PFSK-1 (cell line): ENCODE measurements at regions not wholly inside any gene's neighbourhood (a gene's known extent, or its start where the extent isn't known, plus 50 kb on each side); places are given as distances from the start of the nearest gene placed in this dataset.

ENCODE experiments used
- FOXP2 ChIP-seq: optimal IDR thresholded peaks from 2 replicates; pipeline ENCODE3; 2011; ENCODE audit warnings: borderline replicate concordance, control low read depth, inconsistent platforms; ENCODE audit not compliant: insufficient read depth; ENCODE audit errors: extremely low read length, extremely low read depth
- POLR2AphosphoS5 ChIP-seq: IDR thresholded peaks from 2 replicates; pipeline ENCODE4 v1.6.1; 2012; ENCODE audit warnings: low read depth, mild to moderate bottlenecking, control low read depth, low read length, moderate library complexity
- SIN3A ChIP-seq: IDR thresholded peaks from 2 replicates; pipeline ENCODE4 v1.6.1; 2012; ENCODE audit warnings: mild to moderate bottlenecking, low read length, moderate library complexity, borderline replicate concordance; ENCODE audit not compliant: insufficient read depth
- TAF1 ChIP-seq: IDR thresholded peaks from 2 replicates; pipeline ENCODE4 v1.6.1; 2012; ENCODE audit warnings: low read length, control low read depth, borderline replicate concordance; ENCODE audit not compliant: insufficient read depth
- TF ChIP-seq, protein P1 (sequence below), 2 experiments: IDR thresholded peaks; 2 replicates each; pipeline versions ENCODE4 v1.6.1 to v1.8.0; 2011 to 2012; ENCODE audit warnings: low read depth in 2 of 2, low read length in 2 of 2, control low read depth in 1 of 2, inconsistent platforms in 1 of 2, mild to moderate bottlenecking in 1 of 2, moderate library complexity in 1 of 2; ENCODE audit not compliant: insufficient read depth in 1 of 2

DNA sequence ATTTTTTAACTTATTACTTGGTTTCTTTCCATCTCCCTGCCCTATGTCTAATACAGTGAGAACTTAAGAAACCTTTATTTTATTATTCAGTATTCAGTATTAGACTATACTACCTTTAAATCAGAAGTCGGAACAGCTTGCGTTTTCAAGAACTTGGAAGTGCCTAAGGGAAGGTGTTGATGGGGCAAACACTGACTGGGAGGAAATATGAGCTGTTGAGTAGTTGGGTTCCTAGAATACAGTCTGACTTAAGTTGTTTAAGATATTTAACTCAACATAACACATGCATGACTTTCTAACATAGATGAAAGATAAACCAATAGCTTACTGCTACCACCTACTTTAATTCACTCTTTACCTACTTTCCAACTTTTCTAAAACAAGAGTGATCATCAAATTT is 1048.1 kb downstream of the ROBO2 start:
- TF ChIP-seq, protein P1, sequence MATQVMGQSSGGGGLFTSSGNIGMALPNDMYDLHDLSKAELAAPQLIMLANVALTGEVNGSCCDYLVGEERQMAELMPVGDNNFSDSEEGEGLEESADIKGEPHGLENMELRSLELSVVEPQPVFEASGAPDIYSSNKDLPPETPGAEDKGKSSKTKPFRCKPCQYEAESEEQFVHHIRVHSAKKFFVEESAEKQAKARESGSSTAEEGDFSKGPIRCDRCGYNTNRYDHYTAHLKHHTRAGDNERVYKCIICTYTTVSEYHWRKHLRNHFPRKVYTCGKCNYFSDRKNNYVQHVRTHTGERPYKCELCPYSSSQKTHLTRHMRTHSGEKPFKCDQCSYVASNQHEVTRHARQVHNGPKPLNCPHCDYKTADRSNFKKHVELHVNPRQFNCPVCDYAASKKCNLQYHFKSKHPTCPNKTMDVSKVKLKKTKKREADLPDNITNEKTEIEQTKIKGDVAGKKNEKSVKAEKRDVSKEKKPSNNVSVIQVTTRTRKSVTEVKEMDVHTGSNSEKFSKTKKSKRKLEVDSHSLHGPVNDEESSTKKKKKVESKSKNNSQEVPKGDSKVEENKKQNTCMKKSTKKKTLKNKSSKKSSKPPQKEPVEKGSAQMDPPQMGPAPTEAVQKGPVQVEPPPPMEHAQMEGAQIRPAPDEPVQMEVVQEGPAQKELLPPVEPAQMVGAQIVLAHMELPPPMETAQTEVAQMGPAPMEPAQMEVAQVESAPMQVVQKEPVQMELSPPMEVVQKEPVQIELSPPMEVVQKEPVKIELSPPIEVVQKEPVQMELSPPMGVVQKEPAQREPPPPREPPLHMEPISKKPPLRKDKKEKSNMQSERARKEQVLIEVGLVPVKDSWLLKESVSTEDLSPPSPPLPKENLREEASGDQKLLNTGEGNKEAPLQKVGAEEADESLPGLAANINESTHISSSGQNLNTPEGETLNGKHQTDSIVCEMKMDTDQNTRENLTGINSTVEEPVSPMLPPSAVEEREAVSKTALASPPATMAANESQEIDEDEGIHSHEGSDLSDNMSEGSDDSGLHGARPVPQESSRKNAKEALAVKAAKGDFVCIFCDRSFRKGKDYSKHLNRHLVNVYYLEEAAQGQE (IDR thresholded peaks at IDR 0.05; ENCODE audit: insufficient read depth in 1 of 2, low read depth in 2 of 2, low read length in 2 of 2), result no peak
- no peak for TF ChIP-seq SIN3A
- no peak for TF ChIP-seq POLR2AphosphoS5
- TF ChIP-seq TAF1, result no peak
- TF ChIP-seq FOXP2, result no peak

DNA sequence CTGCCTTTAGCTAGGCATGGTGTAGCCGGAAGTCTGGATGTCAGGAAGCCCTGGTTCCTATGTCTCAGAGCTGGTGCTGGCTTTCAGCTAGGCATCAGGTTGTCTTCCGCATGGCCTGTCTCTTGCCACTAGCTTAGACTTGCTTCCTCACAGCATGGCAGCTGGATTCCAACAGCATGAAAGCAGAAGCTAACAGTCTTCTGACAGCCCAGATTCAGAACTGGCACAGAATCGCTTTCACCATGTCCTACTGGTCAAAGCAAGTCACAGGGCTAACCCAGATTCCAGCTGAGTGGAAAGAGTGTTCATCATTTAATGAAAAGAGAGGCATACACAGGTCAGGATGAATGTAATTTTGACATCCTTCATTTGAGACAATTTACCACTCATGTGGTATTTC is 1050.5 kb downstream of the ROBO2 start:
- no peak for TF ChIP-seq FOXP2
- TF ChIP-seq SIN3A, result no peak
- no peak for TF ChIP-seq POLR2AphosphoS5
- TF ChIP-seq, protein P1 (IDR thresholded peaks at IDR 0.05; ENCODE audit: insufficient read depth in 1 of 2, low read depth in 2 of 2, low read length in 2 of 2), result no peak
- TF ChIP-seq TAF1, result no peak

DNA sequence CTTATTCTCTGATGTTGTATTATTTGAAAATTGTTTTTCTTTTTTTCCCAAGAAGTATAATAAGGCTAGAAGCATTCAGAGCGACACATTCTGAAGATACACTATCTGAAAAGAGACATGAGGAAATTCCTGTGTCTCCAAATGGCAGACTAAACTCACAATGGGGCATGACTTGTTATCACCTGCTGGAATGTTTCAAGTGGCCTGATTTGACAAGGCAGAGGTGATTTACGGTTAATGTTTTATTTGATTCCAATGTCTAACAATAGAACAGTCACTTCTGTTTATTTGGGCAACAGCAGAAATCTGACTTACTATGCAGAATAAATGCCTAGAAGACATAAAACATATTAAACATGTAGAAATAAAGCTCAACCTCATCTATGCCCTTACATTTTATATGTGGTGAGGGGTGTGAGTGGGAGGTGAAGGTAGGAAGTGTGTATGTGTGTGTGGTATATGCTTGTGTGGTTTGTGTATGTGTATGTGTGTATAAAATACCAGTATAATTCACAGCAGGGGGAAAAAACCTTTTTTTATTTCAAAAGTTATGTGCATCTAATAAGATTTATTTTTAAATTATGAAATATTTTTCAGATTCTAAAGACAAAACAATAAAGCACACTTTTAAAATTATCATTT is 1051.7 kb downstream of the ROBO2 start:
- TF ChIP-seq SIN3A (no peak), FOXP2 (no peak), TAF1 (no peak), POLR2AphosphoS5 (no peak)
- TF ChIP-seq, protein P1 (IDR thresholded peaks at IDR 0.05; ENCODE audit: insufficient read depth in 1 of 2, low read depth in 2 of 2, low read length in 2 of 2), result no peak

DNA sequence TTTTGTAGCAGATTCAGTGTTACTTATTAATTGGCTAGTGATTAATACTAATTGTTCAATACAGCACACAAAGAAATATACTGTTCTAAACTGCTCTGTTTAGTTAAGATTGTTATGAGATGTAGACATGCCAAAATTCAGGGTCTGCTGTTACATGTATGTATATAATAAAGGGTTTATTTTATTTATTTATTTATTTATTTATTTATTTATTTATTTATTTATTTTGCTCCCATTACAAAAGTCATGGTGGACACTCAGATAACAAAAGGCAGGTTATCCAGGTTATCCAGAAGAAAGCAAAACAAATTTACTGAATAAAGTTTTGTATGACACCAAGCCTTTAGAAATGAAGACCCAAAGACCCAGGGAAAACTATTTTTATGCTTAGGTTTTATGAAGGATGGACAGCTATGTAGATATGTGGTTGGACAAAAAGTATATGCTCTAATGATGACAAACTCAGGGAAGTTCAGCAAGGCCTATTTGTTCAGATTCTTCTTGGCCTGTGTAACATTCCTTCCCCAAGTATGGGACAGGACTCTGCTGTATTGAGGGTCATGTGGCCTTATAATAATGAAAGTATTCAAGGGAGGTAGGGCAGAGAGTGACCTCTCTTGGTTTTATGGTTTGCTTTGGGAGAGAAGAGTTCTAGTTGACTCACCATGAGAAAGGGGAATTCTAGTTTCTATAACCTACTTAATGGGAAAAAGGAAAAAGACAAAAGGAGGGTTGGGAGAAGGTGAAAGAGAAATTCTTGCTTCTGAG is 1056.8 kb downstream of the ROBO2 start:
- TF ChIP-seq SIN3A (no peak), FOXP2 (no peak), TAF1 (no peak), POLR2AphosphoS5 (no peak)
- TF ChIP-seq, protein P1 (IDR thresholded peaks at IDR 0.05; ENCODE audit: insufficient read depth in 1 of 2, low read depth in 2 of 2, low read length in 2 of 2), result no peak
